Muscle of back (tissue), 3 donors: ENCODE measurements at regions not wholly inside any gene's neighbourhood (a gene's known extent, or its start where the extent isn't known, plus 50 kb on each side); places are given as distances from the start of the nearest gene placed in this dataset.
"Not testable (repeated sequence)": the region's sequence is repeated elsewhere in the genome, so short reads cannot be mapped to it uniquely, and the experiment has no call there.

ENCODE experiments used
- DNase-seq, 3 donors: peaks; one replicate each; pipeline versions ENCODE4 v3.0.0 to v3.0.0-alpha.2; 2013

DNA sequence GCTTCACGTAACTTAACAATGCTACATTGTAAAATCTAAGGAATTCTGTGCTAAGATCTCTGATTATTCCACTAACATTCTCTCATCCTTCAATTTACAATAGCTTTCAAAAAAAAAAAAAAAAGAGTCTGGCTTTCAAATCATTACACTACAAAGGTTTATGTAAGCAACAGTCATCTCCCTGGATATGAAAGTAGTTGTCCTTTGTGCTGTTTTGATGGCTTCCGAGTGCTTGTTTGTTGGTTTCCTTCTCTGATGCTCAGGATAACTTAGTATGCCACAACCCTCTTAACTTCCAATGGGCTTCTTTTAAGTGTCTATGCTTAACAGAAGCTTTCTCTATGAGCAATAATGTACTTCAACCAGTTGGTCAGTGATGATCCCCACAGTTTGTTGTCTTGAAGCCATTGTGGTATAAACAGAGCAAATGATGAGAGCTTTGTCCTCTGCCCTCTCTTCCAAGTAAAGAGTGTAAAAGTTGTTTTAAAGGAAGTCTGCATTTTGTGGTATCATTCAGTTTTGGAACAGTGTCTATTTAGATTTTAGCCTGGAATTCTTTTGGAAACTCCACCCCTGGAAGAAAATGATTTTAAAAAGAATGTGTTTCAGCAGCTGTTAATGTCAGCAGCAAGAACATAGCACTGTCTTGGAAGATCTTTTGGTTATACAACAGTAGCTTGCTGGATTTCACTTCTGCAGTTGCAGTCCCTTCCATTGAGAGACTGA lies 396.1 kb upstream of the RGS6 start:
- peak in 2 of 3 donors; percentile 30 to 57 for DNase-seq

DNA sequence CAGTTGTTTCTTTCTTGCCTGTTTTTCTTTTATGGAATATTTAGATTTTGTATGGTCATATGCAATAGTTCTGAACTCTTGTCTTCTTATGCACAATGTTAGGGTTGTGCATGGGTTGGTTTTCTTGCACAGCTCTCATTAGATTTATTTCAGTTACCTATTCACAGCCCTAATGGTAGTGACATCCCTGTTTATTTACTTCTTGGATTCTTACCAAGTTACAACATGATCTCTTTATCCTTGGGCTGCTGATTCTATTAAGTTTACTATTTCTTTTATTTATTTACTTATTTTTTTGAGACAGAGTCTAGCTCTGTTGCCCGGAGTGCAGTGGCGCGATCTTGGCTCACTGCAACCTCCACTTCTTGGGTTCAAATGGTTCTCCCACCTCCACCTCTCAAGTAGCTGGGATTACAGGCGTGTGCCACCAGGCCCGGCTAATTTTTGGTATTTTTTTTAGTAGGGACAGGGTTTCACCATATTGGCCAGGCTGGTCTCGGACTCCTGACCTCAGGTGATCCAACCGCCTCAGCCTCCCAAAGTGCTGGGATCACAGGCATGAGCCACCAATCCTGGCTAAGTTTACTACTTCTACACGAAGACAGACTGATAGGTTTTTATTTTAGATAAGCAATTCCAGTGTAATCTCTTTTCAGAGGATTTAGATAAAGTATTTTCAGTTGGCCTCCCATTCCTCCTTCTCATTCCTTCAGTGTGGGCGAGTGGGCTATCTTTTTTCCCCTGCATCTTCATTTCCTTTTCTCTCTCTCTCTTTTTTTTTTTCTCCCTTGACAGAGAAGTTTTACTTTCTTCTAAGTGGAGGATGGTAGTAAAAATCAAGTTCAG lies 395.1 kb upstream of the RGS6 start:
- DNase-seq: no peak

DNA sequence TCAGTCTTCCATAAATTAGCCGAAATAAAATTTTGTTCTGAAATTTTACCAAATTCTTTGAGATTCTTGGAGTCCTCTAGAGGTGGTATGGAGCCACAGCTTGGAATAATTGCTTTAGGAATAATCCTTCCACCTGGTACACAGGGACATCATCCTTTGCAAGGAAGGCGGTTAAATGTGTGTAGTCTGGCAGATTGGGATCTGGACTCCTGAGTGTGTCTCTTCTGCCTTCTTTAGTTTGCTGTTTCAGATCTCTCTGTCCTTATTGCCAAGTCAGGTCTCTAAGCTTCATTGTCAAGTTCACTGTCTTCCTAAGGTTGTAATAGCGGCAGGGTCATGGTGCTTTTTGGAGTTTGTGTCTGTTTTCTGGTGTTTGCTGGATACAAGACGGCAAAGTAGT lies 393.9 kb upstream of the RGS6 start:
- no peak for DNase-seq

DNA sequence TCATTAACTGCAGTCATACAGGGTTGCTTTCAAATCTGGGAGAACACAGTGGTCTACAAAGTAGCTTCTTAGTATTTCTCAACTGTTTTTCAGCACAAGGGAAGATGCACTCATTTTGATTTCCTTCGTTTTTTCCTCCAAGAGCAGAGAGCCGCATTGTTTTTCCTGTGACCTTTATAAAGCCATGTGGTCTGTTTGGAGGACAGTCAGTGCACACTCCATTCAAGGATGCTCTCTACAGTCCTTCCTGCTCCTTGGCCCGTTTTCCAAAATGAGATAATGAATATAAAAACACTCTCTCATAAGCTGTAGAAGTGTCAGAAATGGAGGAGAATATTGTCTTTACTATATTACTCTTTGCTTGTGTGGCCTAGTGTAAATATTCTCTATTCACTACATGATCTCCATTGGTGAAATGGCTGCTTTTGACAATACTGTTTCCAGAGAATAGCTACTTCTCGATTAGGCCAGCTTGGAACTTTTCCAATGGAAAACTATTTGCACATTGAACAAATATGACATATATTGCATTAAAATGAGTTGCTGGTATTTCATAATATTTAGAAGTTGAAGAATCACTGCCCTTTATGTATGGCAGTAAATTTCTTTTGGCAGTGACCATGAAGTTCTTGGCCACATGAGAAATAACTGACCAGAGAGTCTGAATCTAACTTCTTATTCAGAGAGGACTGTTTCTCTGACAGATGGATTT lies 393.1 kb upstream of the RGS6 start:
- DNase-seq: peak; percentile 36 to 79 (median 65)

DNA sequence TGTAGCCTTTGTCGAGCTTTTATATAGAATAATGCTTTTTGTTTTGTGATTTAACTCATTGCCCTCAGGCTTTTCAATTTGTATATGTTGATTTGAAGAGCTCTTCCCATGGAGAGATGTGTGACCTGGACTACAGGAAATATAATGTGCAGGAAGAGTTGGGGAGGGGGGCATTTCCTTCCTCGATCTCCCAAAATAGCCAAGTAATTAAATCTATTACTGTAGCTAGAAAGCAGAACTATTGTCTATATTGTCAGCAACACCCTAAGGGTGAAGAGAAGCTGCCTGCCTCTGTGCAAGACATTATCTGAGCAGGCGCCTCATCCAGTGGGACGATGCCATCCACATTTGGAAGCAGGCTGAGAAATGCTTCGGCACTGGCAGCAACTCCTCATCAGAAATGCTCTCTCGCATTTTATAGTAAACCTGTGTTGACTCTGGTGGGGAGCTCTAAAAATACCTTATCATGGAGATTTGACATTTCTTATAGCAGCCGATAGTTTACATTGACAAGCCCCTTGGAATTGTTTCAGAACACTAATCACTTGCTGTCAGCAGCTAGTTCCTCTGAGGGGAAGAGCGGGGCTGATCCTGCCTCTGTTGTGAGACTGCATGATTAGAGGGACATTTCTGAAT lies 392.5 kb upstream of the RGS6 start:
- peak in 1 of 3 donors; percentile 53 for DNase-seq

DNA sequence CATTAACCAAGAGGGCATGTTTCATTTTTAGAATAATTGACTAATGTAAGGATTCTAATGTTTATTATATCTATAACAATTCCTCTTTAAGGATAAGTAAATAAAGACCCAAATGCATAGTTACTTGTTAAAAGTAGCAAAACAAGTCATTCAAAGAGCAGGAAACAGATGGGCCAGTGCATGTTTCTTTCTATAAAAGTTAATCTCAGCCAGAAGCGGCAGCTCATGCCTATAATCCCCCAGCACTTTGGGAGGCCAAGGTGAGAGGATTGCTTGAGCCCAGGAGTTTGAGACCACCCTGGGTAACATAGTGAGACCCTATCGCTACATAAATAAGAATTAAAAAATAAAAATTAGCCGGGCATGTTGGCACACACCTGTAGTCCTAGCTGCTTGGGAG lies 391.0 kb upstream of the RGS6 start:
- no peak for DNase-seq

DNA sequence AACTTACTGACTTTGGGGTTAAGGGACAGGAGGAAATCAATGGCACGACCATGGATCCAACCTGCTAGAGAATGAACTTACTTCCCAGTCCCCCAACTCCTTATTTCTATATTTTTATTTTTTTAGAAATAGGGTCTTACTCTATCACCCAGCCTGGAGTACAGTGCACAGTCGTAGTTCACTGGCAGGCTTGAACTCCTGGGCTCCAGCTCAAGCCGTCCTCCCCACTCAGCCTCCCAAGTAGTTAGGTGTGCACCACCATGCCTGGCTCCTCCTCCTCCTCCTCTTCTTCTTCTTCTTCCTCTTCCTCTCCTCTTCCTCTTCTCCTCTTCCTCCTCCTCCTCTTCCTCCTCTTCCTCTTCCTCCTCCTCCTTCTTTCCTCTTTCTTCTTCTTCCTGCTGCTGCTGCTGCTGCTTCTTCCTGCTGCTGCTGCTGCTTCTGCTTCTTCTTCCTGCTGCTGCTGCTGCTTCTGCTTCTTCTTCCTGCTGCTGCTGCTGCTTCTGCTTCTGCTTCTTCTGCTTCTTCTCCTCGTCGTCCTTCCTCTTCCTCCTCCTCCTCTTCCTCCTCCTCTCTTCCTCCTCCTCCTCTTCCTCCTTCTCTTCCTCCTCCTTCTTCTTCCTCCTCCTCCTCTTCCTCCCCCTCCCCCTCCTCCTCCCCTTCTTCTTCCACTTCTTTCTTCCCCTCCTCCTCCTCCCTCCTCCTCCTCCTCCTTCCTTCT lies 390.1 kb upstream of the RGS6 start:
- no peak for DNase-seq

DNA sequence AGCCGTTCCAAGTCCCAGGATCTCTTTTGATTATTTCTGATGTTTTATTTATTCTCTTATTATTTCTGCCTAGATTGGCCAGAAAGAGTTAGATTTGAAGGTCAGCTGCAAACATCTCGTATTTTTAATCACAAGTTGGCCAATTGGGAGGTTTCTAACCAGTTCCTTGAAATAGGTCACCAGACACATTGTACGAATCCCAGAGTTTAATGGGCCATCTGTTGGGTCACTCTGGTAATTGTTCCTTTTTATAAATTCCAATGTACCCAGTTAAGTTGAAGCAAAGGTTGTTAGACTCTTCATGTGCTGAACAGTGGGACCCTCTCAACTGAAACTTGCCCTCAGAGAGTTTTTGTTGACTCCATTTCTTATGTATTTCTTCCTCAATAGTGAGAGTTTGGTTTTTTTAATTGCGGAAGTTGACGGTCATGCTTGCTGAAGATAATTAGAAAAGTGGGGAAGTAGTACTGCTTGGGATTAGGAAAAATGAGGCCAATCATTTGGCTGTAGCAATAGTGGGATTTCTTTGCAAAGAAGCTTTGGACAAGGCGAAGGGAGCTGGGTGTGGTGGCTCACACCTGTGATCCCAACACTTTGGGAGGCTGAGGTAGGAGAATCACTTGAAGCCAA lies 382.7 kb upstream of the RGS6 start:
- no peak for DNase-seq

DNA sequence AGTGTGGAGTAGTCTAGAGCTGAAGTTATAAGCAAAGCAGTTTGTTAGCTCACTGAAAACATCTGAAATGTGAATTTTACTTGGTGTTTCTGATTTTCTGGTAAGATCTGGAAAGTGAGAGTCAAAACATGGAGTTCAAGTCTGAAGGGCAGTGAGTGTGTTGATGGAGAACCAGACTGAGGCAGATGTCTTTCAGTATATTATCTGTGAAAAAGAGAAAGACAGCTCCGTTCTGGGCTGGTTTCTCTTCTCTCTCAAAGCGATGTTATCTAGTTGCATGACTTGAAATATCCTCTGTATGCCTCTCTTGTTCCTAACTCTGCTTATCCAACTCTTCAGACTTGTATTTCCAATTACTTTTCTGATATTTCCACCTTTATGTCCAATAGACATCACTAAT lies 381.9 kb upstream of the RGS6 start:
- DNase-seq: no peak

DNA sequence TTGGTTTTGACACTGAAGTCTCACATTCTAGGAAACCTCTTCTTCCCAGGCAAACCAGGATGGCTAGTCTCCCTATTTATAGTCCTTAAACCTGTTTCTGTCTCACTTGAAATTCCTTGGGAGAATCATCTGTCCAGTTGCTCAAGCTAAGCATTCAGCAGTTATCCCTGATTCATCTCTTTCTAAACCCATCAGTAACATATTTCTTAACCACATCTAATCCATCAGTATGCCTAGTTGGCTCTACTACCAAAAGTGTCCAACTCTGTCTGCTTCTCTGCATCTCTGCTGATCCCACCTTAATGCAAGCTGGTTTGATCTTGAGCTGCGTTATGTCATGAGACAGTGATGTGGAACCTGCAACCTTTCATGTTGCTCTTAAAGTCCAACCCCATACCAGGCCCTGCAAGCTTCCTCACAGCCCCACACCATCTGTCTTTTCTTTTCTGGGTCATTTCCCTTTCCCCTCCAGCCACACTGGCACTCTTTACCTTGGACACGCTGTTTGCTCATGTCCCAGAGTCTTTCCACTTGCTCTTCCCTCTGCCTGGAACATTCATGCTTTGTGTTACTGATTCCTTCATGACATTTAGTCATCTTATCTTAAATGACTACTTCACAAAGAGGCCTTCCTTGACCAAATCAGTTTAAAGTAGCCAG lies 380.8 kb upstream of the RGS6 start:
- DNase-seq: peak in 1 of 3 donors; percentile 72

DNA sequence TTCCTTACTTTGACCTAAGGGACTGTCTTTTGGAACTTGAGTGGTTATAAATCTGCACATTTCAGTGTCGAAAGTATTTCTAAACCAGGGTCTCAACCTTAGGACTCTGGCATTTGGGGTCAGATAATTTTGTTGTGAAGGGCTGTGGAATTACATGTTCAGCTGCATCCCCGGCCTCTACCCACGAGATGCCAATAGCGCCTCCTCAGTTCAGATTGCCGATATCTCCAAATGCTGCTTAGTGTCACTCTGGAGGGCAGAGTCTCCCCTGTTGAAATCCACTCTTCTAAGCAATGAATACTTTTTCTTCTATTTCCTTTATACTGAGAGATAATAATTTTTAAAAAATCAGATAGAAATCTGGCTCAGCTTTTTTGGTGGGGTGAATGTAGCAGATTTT lies 379.4 kb upstream of the RGS6 start:
- DNase-seq: no peak

DNA sequence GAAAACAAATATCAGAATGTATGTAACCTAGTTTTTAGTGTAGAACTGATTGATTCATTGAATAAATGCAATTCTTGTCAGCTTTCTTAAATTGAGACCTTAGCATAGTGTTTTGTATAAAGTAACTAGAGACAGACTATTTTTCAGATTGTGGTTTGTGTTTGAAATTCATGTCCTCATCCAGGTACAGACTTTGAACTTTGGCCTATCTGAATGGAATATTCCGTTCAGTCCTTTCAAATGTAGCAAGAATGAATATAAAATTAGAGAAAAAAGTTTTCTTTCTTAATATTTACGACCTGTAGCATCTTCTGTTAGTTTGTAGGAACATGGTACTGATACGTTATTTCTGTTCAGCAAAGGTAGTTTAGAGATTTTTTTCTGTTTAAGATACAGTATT lies 378.4 kb upstream of the RGS6 start:
- no peak for DNase-seq

DNA sequence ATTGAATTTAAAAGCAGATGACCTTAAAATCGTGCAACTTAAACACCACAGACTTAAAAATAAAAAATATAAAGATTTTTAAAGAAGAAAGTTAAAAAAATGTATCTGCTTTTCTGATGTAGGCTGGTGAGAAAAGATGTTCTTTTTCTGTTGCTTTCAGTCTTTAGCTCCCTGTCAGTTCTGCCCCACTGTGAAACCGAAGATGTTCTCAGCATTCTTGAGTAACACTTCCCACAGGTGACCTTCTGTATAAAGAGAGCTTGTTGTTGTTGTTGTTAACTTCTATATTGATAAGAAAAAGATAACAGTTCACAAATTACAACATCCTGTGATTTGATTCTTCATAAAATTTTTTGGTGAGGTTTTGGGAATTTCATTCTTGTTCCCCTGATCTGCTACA lies 377.9 kb upstream of the RGS6 start:
- DNase-seq: no peak

DNA sequence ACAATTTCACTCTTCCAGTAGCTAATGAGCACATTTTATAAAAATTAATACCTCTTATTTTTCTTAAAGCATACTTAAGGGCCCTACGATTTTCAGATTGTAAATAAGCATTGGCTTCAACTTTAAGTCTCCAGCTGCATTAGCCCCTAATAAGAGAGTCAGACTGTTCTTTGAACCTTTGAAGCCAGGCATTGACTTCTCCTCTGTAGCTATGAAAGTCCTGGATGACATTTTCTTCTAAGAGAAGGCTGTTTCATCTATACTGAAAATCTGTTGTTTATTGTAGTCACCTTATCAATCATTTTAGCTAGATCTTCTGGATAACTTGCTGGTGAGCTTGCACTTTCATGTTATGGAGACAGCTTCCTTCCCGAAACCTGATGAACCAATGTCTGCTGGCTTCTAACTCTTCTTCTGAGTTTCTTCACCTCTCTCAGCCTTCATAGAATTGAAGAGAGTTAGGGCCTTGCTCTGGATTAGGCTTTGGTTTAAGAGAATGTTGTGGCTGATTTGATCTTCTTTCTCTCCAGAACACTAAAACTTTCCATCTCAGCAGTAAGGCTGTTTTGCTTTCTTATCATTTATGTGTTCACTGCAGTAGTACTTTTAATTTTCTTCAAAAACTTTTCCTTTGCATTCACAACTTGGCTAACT lies 377.1 kb upstream of the RGS6 start:
- no peak for DNase-seq

DNA sequence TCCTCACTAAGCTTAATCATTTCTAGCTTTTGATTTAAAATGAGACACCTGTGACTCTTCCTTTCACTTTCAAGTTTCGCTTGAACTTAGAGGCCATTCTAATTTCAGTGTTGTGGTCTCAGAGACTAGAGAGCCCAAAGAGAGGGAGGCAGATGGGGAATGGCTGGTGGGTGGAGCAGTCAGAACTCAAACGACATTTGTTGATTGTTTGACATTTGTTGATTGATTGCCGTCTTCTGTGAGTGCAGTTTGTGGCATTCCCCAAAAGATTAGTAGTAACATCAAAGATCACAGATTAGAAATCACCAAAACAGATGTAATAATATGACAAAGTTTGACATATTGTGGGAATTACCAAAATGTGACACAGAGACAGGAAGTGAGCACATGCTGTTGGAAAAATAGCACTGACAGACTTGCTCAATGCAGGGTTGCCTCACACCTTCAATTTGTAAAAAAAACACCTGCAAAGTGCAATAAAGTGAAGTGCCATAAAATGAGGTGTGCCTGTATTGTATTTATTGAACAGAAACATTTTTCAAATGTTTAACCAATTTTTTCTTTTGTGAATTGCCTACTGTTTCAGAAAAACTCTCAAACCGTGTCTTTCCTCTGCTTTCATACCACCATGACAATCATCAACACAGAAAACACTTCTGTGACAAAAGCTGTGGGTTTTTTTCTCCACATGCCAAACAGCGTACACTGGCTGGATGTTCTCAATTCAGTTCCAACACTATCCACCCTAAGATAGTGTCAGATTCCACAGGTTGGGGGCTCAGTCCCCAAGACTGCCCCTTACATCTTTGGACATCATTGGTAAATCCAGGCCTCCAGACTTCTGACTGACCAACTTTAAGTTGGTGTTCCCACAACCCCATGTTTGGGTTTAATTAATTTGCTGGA lies 376.3 kb upstream of the RGS6 start:
- DNase-seq: no peak

DNA sequence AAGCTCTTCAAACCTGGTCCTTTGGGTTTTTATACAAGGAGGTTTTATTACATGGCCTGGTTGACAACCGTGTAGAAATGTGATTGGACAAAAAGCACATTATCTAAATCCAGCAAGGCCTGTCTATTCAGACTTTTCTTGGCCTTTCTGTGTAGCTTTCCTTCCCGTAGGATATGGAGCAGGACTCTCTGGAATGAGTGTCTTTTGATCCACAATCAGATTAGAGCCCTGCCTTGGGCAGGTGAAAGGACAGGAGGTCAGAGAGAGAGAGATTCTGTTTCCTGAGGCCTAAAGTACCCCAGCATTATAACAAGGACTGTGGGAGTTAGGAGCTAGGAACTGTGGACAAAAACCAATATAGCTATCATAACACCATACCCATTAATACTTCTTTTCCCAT lies 375.5 kb upstream of the RGS6 start:
- DNase-seq: no peak

DNA sequence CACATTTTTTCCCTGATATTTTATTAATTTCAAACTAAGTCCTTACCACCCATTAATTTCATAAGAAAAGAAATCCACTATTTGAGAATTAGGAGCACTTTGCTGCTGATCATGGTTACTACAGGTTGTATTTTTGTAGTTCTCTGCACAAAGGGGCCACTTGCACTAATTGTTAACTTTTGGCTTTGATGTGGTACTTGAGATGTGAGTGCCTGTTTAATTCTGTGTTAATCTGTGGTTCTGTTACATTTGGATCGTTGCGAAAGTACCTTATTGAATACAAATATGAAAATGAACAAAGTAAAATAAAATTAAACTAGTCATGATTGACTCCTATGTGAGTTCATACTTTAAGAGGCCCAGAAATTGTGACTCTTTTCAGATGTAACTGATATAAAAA lies 374.9 kb upstream of the RGS6 start:
- no peak for DNase-seq

DNA sequence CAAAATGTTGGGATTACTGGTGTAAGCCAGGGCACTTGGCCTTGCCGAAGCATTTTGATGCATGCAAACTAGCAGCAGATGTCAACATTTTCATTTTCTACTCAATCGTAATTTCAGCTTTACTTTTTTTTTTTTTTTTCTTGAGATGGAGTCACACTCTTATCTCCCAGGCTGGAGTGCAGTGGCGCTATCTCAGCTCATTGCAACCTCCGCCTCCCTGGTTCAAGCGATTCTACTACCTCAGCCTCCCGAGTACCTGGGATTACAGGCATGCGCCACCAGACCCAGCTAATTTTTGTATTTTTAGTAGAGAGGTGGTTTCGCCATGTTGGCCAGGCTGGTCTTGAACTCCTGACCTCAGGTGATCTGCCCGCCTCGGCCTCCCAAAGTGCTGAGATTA lies 373.3 kb upstream of the RGS6 start:
- not testable (repeated sequence) for DNase-seq

DNA sequence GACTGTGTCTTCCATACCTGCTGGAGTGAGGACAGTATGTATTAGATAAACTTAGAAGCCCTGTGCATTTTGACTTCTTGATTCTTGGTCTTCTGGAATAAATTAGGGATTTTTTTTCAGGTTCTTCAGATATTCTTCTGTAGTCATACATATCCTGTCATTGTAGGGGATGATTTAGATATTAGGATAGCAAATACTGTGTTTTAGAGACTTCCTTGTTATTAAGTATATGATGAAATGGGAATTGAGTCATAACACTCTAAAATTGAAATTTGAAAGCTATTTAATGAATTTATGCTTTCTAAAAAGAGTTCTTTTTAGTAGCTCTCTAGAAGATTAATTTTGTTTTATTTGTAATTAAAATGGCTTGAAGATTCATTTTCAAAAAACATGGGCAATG lies 371.5 kb upstream of the RGS6 start:
- DNase-seq: no peak
